Nephron progenitor cell (in vitro differentiated cells): ENCODE measurements at regions not wholly inside any gene's neighbourhood (a gene's known extent, or its start where the extent isn't known, plus 50 kb on each side); places are given as distances from the start of the nearest gene placed in this dataset.

Experiments
- DNase-seq: peaks from one replicate; pipeline ENCODE4 v3.0.0; 2021
- H3K27ac Mint-ChIP-seq: 2 replicates; pipeline ENCODE4 v1.8.0; 2021; ENCODE audit warnings: mild to moderate bottlenecking, moderate library complexity, mixed read lengths
- H3K27me3 Mint-ChIP-seq: 2 replicates; pipeline ENCODE4 v1.8.0; 2021; ENCODE audit warnings: mild to moderate bottlenecking, low read depth, mixed read lengths; ENCODE audit not compliant: poor library complexity
- H3K36me3 Mint-ChIP-seq: 2 replicates; pipeline ENCODE4 v1.8.0; 2021; ENCODE audit warnings: low read depth, mixed read lengths
- H3K4me1 Mint-ChIP-seq: 2 replicates; pipeline ENCODE4 v1.8.0; 2021; ENCODE audit warnings: mixed read lengths
- H3K4me3 Mint-ChIP-seq: 2 replicates; pipeline ENCODE4 v1.8.0; 2021; ENCODE audit warnings: mild to moderate bottlenecking, moderate library complexity, mixed read lengths
- H3K9me3 Mint-ChIP-seq: 2 replicates; pipeline ENCODE4 v1.8.0; 2021; ENCODE audit warnings: mild to moderate bottlenecking, moderate library complexity, mixed read lengths
- TF ChIP-seq, protein P1 (sequence below): fragments of 200-600 bp; sonication (generic); IDR thresholded peaks from 2 replicates; pipeline ENCODE4 v1.5.0; 2021; ENCODE audit warnings: antibody characterized with exemption

GRCh38 chr12:3357950-3358525 lies 133.0 kb upstream of the PRMT8 start:
- H3K36me3 Mint-ChIP-seq: no peaks in the 10 kb centered on the region
- TF ChIP-seq, protein P1, sequence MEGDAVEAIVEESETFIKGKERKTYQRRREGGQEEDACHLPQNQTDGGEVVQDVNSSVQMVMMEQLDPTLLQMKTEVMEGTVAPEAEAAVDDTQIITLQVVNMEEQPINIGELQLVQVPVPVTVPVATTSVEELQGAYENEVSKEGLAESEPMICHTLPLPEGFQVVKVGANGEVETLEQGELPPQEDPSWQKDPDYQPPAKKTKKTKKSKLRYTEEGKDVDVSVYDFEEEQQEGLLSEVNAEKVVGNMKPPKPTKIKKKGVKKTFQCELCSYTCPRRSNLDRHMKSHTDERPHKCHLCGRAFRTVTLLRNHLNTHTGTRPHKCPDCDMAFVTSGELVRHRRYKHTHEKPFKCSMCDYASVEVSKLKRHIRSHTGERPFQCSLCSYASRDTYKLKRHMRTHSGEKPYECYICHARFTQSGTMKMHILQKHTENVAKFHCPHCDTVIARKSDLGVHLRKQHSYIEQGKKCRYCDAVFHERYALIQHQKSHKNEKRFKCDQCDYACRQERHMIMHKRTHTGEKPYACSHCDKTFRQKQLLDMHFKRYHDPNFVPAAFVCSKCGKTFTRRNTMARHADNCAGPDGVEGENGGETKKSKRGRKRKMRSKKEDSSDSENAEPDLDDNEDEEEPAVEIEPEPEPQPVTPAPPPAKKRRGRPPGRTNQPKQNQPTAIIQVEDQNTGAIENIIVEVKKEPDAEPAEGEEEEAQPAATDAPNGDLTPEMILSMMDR: no peak
- no peak overlapping the region for H3K4me3 Mint-ChIP-seq
- peaks cover 18% of the 10 kb centered on the region for H3K4me1 Mint-ChIP-seq
- no peaks in the 10 kb centered on the region for H3K9me3 Mint-ChIP-seq
- no peak overlapping the region for H3K27ac Mint-ChIP-seq
- DNase-seq: no peak
- H3K27me3 Mint-ChIP-seq: peaks cover 22% of the 10 kb centered on the region

GRCh38 chr12:3359478-3359877 lies 131.5 kb upstream of the PRMT8 start:
- Mint-ChIP-seq H3K4me3 (no peak overlapping the region), H3K9me3 (no peaks in the 10 kb centered on the region), H3K27ac (peak overlapping the region; percentile 27), H3K27me3 (peaks cover 36% of the 10 kb centered on the region), H3K36me3 (no peaks in the 10 kb centered on the region), H3K4me1 (peaks cover 28% of the 10 kb centered on the region)
- DNase-seq: no peak
- TF ChIP-seq, protein P1: no peak

DNA sequence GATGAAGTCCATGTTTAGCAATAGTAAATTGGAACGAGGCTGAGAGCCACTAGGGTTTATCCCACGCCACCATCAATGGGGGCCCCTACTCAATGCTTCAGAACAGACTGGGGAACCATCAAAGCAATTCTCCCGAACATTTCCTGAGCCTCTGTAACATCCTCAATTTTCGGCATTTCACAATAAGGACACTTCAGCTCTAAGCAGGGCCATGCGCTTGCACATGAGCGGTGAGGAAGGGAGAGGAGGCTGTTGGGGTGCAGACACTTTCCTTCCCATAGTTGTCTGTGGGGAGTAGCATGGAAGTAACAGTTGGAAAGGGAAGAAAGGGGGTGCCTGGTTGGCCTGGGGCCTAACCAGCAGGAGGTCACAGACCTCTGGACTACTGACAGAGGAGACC lies 129.9 kb upstream of the PRMT8 start:
- peaks cover 38% of the 10 kb centered on the region for H3K4me1 Mint-ChIP-seq
- H3K9me3 Mint-ChIP-seq: no peaks in the 10 kb centered on the region
- no peak for DNase-seq
- H3K27ac Mint-ChIP-seq: no peak overlapping the region
- H3K36me3 Mint-ChIP-seq: no peaks in the 10 kb centered on the region
- H3K4me3 Mint-ChIP-seq: no peak overlapping the region
- peaks cover 41% of the 10 kb centered on the region for H3K27me3 Mint-ChIP-seq
- TF ChIP-seq, protein P1: no peak

DNA sequence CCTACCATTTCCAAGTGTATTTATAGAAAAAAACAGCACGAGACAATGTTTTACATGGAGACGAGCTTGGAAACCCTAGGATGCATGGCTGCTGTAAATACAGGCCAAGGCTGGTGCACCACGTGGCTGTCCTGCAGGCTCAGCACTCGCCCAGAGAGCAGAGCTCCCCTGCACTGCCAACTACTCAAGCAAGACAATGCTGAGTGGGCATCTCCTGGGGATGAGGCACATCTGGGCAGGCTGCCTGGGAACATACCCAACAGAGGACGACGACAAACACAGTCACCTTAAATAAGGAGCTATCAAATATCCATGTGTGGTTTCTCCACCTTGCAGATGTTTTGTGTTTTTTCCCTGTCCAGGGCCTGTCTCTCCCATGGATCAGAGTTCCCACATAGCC lies 128.3 kb upstream of the PRMT8 start:
- TF ChIP-seq, protein P1: no peak
- H3K27ac Mint-ChIP-seq: no peak overlapping the region
- H3K4me3 Mint-ChIP-seq: no peak overlapping the region
- H3K4me1 Mint-ChIP-seq: peaks cover 38% of the 10 kb centered on the region
- H3K9me3 Mint-ChIP-seq: no peaks in the 10 kb centered on the region
- DNase-seq: no peak
- peaks cover 41% of the 10 kb centered on the region for H3K27me3 Mint-ChIP-seq
- no peaks in the 10 kb centered on the region for H3K36me3 Mint-ChIP-seq

GRCh38 chr12:3363608-3364007 lies 127.4 kb upstream of the PRMT8 start:
- H3K4me3 Mint-ChIP-seq: peak overlapping the region; percentile 12
- H3K27ac Mint-ChIP-seq: no peak overlapping the region
- TF ChIP-seq, protein P1: no peak
- peaks cover 38% of the 10 kb centered on the region for H3K27me3 Mint-ChIP-seq
- no peaks in the 10 kb centered on the region for H3K36me3 Mint-ChIP-seq
- no peak for DNase-seq
- no peaks in the 10 kb centered on the region for H3K9me3 Mint-ChIP-seq
- peaks cover 32% of the 10 kb centered on the region for H3K4me1 Mint-ChIP-seq

GRCh38 chr12:3364226-3364625 lies 126.8 kb upstream of the PRMT8 start:
- Mint-ChIP-seq H3K27ac (no peak overlapping the region), H3K36me3 (no peaks in the 10 kb centered on the region), H3K4me3 (no peak overlapping the region), H3K4me1 (peaks cover 26% of the 10 kb centered on the region), H3K9me3 (no peaks in the 10 kb centered on the region), H3K27me3 (peaks cover 38% of the 10 kb centered on the region)
- no peak for DNase-seq
- TF ChIP-seq, protein P1: no peak
